Esophagus muscularis mucosa (tissue), 4 donors: ENCODE measurements at regions not wholly inside any gene's neighbourhood (a gene's known extent, or its start where the extent isn't known, plus 50 kb on each side); places are given as distances from the start of the nearest gene placed in this dataset.

ENCODE experiments used
- CTCF ChIP-seq, 3 experiments: fragments of 200-600 bp in 2 of 3; fragments of 450-650 bp in 1 of 3; sonication (generic) in 2 of 3; IDR thresholded peaks; one replicate each; pipeline ENCODE4 v1.5.1; 2017 to 2019; ENCODE audit warnings: antibody characterized with exemption in 3 of 3, mild to moderate bottlenecking in 2 of 3, moderate library complexity in 1 of 3
- EP300 ChIP-seq: sonication (generic); formaldehyde crosslinking; IDR thresholded peaks from one replicate; pipeline ENCODE4 v1.6.1; 2017; ENCODE audit warnings: antibody characterized with exemption
- POLR2A ChIP-seq: fragments of 450-650 bp; IDR thresholded peaks from one replicate; pipeline ENCODE4 v1.6.1; 2017; ENCODE audit warnings: antibody characterized with exemption, moderate library complexity, mild to moderate bottlenecking, low read depth
- POLR2AphosphoS5 ChIP-seq, 2 donors: sonication (generic); formaldehyde crosslinking; IDR thresholded peaks; one replicate each; pipeline ENCODE4 v1.6.1; 2017; ENCODE audit warnings: antibody characterized with exemption in 2 of 2

- no peak for TF ChIP-seq CTCF (IDR thresholded peaks at IDR 0.05)
- no peak for TF ChIP-seq POLR2A
- TF ChIP-seq POLR2AphosphoS5 (IDR thresholded peaks at IDR 0.05) = no peak
- TF ChIP-seq EP300 = no peak
Measured at GRCh38 chr11:81331088-81331487, 1402.6 kb downstream of the FAM181B start.
